ENCODE measurements at regions not wholly inside any gene's neighbourhood (a gene's known extent, or its start where the extent isn't known, plus 50 kb on each side); places are given as distances from the start of the nearest gene placed in this dataset.

DNA sequence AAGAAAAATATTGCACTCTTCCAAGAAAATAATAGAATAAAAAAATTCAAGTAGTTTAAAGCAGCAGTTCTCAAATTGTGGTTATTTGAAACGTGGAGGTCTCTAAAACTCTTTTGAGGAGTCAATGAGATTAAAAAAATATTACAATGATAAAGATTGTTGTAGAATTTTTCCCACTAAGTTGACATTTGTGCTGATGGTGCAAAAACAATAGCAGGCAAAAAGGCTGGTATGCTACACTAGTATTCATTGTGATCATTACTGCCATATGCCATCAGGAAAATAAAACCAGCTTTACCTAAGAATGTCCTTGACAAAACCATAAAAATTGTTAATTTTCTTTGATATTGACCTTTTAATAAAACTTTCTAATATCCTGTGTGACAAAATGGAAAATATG is 505.2 kb upstream of the ANO5 start:
- Histone ChIP-seq H3K9me3 (ENCODE audit: control insufficient read depth, insufficient read depth, low read depth, low read length) (no peaks in the 10 kb centered on the region), H3K36me3 (ENCODE audit: control insufficient read depth in 2 of 2, insufficient read depth in 1 of 2, low read length in 2 of 2) (no peaks in the 10 kb centered on the region), H3K4me1 (ENCODE audit: control insufficient read depth, insufficient read depth, low read length) (no peaks in the 10 kb centered on the region), H3K4me3 (ENCODE audit: low read depth, low read length) (no peak overlapping the region), H3K27ac (ENCODE audit: extremely low read depth, low read depth, low read length) (no peak overlapping the region)
- CTCF ChIA-PET = no interaction called here
- TF ChIP-seq ZNF292 (tag by site-specific recombination; IDR thresholded peaks at IDR 0.05; ENCODE audit: borderline replicate concordance, low read depth) (no peak), ZNF37A (tag by site-specific recombination; IDR thresholded peaks at IDR 0.05) (no peak), TCF7L2 (IDR thresholded peaks at IDR 0.05; ENCODE audit: borderline replicate concordance, low read depth, low read length) (no peak), ZNF155 (tag by site-specific recombination; IDR thresholded peaks at IDR 0.05) (no peak), ZNF623 (tag by site-specific recombination; IDR thresholded peaks at IDR 0.05) (no peak), SP3 (tag by site-specific recombination; IDR thresholded peaks at IDR 0.05) (no peak), KLF16 (tag by site-specific recombination; IDR thresholded peaks at IDR 0.05) (no peak), ZNF157 (tag by site-specific recombination; IDR thresholded peaks at IDR 0.05) (no peak)
- TF ChIP-seq, protein P1, sequence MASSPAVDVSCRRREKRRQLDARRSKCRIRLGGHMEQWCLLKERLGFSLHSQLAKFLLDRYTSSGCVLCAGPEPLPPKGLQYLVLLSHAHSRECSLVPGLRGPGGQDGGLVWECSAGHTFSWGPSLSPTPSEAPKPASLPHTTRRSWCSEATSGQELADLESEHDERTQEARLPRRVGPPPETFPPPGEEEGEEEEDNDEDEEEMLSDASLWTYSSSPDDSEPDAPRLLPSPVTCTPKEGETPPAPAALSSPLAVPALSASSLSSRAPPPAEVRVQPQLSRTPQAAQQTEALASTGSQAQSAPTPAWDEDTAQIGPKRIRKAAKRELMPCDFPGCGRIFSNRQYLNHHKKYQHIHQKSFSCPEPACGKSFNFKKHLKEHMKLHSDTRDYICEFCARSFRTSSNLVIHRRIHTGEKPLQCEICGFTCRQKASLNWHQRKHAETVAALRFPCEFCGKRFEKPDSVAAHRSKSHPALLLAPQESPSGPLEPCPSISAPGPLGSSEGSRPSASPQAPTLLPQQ (tag by site-specific recombination; IDR thresholded peaks at IDR 0.05) = no peak
- TF ChIP-seq, protein P2, sequence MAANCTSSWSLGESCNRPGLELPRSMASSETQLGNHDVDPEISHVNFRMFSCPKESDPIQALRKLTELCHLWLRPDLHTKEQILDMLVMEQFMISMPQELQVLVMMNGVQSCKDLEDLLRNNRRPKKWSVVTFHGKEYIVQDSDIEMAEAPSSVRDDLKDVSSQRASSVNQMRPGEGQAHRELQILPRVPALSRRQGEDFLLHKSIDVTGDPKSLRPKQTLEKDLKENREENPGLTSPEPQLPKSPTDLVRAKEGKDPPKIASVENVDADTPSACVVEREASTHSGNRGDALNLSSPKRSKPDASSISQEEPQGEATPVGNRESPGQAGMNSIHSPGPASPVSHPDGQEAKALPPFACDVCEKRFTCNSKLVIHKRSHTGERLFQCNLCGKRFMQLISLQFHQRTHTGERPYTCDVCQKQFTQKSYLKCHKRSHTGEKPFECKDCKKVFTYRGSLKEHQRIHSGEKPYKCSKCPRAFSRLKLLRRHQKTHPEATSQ (tag by site-specific recombination; IDR thresholded peaks at IDR 0.05) = no peak
- TF ChIP-seq, protein P3, sequence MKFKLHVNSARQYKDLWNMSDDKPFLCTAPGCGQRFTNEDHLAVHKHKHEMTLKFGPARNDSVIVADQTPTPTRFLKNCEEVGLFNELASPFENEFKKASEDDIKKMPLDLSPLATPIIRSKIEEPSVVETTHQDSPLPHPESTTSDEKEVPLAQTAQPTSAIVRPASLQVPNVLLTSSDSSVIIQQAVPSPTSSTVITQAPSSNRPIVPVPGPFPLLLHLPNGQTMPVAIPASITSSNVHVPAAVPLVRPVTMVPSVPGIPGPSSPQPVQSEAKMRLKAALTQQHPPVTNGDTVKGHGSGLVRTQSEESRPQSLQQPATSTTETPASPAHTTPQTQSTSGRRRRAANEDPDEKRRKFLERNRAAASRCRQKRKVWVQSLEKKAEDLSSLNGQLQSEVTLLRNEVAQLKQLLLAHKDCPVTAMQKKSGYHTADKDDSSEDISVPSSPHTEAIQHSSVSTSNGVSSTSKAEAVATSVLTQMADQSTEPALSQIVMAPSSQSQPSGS (tag by site-specific recombination; IDR thresholded peaks at IDR 0.05; ENCODE audit: low read depth) = no peak
- TF ChIP-seq, protein P4, sequence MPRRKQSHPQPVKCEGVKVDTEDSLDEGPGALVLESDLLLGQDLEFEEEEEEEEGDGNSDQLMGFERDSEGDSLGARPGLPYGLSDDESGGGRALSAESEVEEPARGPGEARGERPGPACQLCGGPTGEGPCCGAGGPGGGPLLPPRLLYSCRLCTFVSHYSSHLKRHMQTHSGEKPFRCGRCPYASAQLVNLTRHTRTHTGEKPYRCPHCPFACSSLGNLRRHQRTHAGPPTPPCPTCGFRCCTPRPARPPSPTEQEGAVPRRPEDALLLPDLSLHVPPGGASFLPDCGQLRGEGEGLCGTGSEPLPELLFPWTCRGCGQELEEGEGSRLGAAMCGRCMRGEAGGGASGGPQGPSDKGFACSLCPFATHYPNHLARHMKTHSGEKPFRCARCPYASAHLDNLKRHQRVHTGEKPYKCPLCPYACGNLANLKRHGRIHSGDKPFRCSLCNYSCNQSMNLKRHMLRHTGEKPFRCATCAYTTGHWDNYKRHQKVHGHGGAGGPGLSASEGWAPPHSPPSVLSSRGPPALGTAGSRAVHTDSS (tag by site-specific recombination; IDR thresholded peaks at IDR 0.05) = no peak
- POLR2A ChIA-PET = no interaction called here

DNA sequence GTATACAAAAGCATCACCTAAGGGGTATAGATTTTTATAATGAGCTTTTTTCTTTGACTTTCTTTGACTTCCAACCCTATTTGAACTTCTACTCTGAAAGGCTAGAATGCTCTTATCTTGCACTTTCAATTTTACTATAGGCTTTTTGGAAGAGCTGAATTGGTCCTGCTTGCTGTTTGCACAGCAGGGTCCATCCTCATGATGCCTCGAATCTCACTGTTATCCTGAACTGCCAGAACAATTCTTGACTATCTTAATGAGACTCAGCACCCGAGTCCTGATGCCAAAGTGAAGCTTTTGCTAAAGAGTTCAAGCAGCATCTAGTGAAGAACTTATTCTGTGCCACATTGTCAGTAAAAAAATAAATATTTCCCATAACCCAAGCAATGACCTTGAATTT is 488.3 kb upstream of the ANO5 start:
- no peaks in the 10 kb centered on the region for H3K4me1 ChIP-seq (ENCODE audit: control insufficient read depth, insufficient read depth, low read length)
- no peak for TF ChIP-seq ZSCAN23 (tag by site-specific recombination; IDR thresholded peaks at IDR 0.05)
- no peak for TF ChIP-seq ZNF473 (tag by site-specific recombination; IDR thresholded peaks at IDR 0.05)
- no peak for TF ChIP-seq ZNF394 (tag by site-specific recombination; IDR thresholded peaks at IDR 0.05; ENCODE audit: borderline replicate concordance)
- TF ChIP-seq GLI2 (tag by site-specific recombination; IDR thresholded peaks at IDR 0.05; ENCODE audit: borderline replicate concordance, low read depth) = no peak
- TF ChIP-seq ZNF184 (tag by site-specific recombination; IDR thresholded peaks at IDR 0.05) = no peak
- TF ChIP-seq SCRT2 (tag by site-specific recombination; IDR thresholded peaks at IDR 0.05) = no peak
- H3K36me3 ChIP-seq (ENCODE audit: control insufficient read depth in 2 of 2, insufficient read depth in 1 of 2, low read length in 2 of 2) = no peaks in the 10 kb centered on the region
- no peak overlapping the region for H3K27ac ChIP-seq (ENCODE audit: extremely low read depth, low read depth, low read length)
- no peaks in the 10 kb centered on the region for H3K9me3 ChIP-seq (ENCODE audit: control insufficient read depth, insufficient read depth, low read depth, low read length)
- POLR2A ChIA-PET = no interaction called here
- CTCF ChIA-PET = interaction anchor here (1.2 kb wide), 1 partner anchor 1055 kb away, joined by 3 read pairs; no protein-coding TSS in a partner anchor
- H3K4me3 ChIP-seq (ENCODE audit: low read depth, low read length) = no peak overlapping the region

Measured in HEK293 (cell line).